Nephron (organoid): ENCODE measurements at regions not wholly inside any gene's neighbourhood (a gene's known extent, or its start where the extent isn't known, plus 50 kb on each side); places are given as distances from the start of the nearest gene placed in this dataset.

Experiments
- H3K27ac Mint-ChIP-seq, 3 experiments: 2 replicates each; pipeline ENCODE4 v1.8.0; 2020; ENCODE audit warnings: mixed read lengths in 3 of 3, mild to moderate bottlenecking in 2 of 3, moderate library complexity in 1 of 3
- H3K27me3 Mint-ChIP-seq: 2 replicates; pipeline ENCODE4 v1.8.0; 2021; ENCODE audit warnings: low read depth, mild to moderate bottlenecking, moderate library complexity, mixed read lengths
- H3K36me3 Mint-ChIP-seq: 2 replicates; pipeline ENCODE4 v1.8.0; 2020; ENCODE audit warnings: low read depth, mixed read lengths
- H3K4me1 Mint-ChIP-seq: 2 replicates; pipeline ENCODE4 v1.8.0; 2020; ENCODE audit warnings: mixed read lengths
- H3K4me3 Mint-ChIP-seq, 3 experiments: 2 replicates each; pipeline ENCODE4 v1.8.0; 2020; ENCODE audit warnings: mild to moderate bottlenecking in 3 of 3, mixed read lengths in 3 of 3, moderate library complexity in 2 of 3
- H3K9me3 Mint-ChIP-seq: 2 replicates; pipeline ENCODE4 v1.8.0; 2020; ENCODE audit warnings: mixed read lengths
- CTCF ChIP-seq, 3 experiments: fragments of 200-600 bp; sonication (generic); IDR thresholded peaks; one replicate each; pipeline ENCODE4 v1.5.0; 2021; ENCODE audit warnings: antibody characterized with exemption in 3 of 3; ENCODE audit not compliant: unreplicated experiment in 3 of 3

GRCh38 chr14:55899531-55899930 is 218.7 kb upstream of the PELI2 start:
- Mint-ChIP-seq H3K4me1 (peaks cover 11% of the 10 kb centered on the region), H3K36me3 (no peaks in the 10 kb centered on the region), H3K9me3 (no peaks in the 10 kb centered on the region), H3K4me3 (no peak overlapping the region), H3K27me3 (no peaks in the 10 kb centered on the region), H3K27ac (no peak overlapping the region)
- no peak for TF ChIP-seq CTCF (IDR thresholded peaks at IDR 0.05; ENCODE audit: unreplicated experiment in 3 of 3)

- Mint-ChIP-seq H3K4me3 (no peak overlapping the region), H3K27me3 (no peaks in the 10 kb centered on the region), H3K9me3 (no peaks in the 10 kb centered on the region), H3K4me1 (peaks cover 11% of the 10 kb centered on the region), H3K27ac (no peak overlapping the region), H3K36me3 (no peaks in the 10 kb centered on the region)
- TF ChIP-seq CTCF (IDR thresholded peaks at IDR 0.05; ENCODE audit: unreplicated experiment in 3 of 3): no peak
Measured at GRCh38 chr14:55900749-55901148, 217.5 kb upstream of the PELI2 start.

DNA sequence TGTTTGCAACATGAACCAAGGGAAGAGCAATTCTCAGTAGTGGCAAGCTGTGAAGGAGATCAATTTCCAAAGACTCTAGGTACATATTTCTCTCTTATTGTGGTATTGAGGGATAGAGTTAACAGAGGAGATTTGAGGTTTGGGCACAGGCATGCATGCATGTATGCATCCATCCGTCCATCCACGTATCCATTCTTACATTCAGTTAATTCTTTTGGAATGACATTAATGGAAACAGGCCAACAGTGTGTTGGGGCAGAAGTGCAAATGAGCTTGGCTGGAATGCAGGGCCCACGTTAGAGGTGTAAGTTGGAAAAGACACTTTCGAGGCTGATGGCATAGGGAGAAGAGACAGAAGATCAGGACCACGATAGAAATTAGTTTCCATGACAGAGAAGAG is 216.9 kb upstream of the PELI2 start:
- H3K27me3 Mint-ChIP-seq: no peaks in the 10 kb centered on the region
- H3K36me3 Mint-ChIP-seq: no peaks in the 10 kb centered on the region
- H3K4me1 Mint-ChIP-seq: peaks cover 11% of the 10 kb centered on the region
- H3K27ac Mint-ChIP-seq: no peak overlapping the region
- H3K9me3 Mint-ChIP-seq: no peaks in the 10 kb centered on the region
- H3K4me3 Mint-ChIP-seq: no peak overlapping the region
- TF ChIP-seq CTCF (IDR thresholded peaks at IDR 0.05; ENCODE audit: unreplicated experiment in 3 of 3): no peak

DNA sequence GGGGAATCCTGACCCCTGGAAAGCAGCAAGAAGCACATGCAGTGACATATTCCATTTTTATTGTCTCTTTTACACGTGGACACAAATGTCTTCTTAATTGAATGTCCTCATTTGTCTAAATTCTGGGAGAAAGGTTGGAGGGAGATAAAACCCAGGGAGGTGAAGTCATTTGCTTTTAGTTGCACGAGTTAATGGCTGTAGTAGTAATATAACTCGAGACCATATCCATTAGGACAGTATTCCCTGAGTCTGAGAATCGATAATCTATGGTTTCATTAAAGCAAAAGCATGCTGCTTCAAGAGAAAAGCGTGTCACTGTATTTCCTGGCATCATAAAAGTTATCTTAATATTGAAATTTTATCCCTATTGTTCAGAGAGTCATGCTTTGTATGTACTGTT is 216.0 kb upstream of the PELI2 start:
- Mint-ChIP-seq H3K9me3 (no peaks in the 10 kb centered on the region), H3K4me1 (peaks cover 5% of the 10 kb centered on the region), H3K36me3 (no peaks in the 10 kb centered on the region), H3K27me3 (no peaks in the 10 kb centered on the region), H3K27ac (no peak overlapping the region), H3K4me3 (no peak overlapping the region)
- TF ChIP-seq CTCF (IDR thresholded peaks at IDR 0.05; ENCODE audit: unreplicated experiment in 3 of 3): no peak

DNA sequence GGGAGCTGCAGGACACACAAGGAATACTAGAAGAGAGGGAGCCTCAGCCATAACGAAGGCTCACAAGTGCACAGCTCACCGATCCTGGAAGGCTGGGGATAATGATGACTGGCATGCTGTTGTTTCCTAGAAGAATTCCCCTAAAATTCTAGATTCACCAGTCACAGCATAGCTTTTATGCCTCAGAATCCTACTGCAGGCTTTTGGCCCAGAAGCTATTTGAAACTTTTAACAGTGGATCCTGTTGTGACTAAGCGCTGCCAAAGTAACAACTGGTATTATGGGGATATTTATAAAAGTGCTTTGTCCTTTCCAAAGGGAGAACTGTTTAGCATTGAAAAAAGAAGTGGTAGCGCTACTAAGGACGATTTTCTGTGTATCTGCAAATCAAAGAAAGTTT is 214.1 kb upstream of the PELI2 start:
- no peak overlapping the region for H3K27ac Mint-ChIP-seq

More for the DNA sequence above, 214.1 kb upstream of the PELI2 start:
- no peaks in the 10 kb centered on the region for H3K27me3 Mint-ChIP-seq
- TF ChIP-seq CTCF (IDR thresholded peaks at IDR 0.05; ENCODE audit: unreplicated experiment in 3 of 3): no peak
- H3K9me3 Mint-ChIP-seq: no peaks in the 10 kb centered on the region
- peaks cover 5% of the 10 kb centered on the region for H3K4me1 Mint-ChIP-seq
- H3K4me3 Mint-ChIP-seq: no peak overlapping the region
- H3K36me3 Mint-ChIP-seq: no peaks in the 10 kb centered on the region
